ENCODE measurements at regions not wholly inside any gene's neighbourhood (a gene's known extent, or its start where the extent isn't known, plus 50 kb on each side); places are given as distances from the start of the nearest gene placed in this dataset.

DNA sequence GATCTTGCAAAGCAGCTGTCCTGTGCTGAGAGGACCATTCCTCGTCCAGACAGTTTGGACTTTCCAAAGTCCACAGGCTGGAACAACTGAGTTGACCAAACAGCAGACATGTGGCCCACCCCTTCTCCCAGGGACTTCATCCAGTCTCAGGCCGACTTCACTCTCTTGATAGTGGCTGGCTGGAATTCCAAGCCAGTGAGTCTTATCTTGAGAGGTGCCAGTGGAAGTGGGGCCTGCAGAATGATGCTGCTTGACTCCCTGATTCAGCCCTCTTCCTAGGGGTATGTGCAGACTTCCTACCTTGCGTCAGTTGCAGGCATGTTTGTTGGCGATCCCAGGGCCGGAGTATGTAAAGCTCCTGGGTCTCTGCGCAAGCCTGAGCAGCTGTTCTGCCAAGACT lies 131.4 kb upstream of the TSLP start:
- ChIA-PET CTCF (no interaction called here), POLR2A (no interaction called here)
- Mint-ChIP-seq H3K36me3 (ENCODE audit: low read depth) (no peaks in the 10 kb centered on the region), H3K4me3 (no peak overlapping the region), H3K27ac (no peak overlapping the region), H3K27me3 (ENCODE audit: low read depth) (no peaks in the 10 kb centered on the region), H3K9me3 (ENCODE audit: insufficient read depth) (no peaks in the 10 kb centered on the region), H3K4me1 (ENCODE audit: low read depth) (no peaks in the 10 kb centered on the region)
- DNase-seq (no peak), ATAC-seq (no peak)

DNA sequence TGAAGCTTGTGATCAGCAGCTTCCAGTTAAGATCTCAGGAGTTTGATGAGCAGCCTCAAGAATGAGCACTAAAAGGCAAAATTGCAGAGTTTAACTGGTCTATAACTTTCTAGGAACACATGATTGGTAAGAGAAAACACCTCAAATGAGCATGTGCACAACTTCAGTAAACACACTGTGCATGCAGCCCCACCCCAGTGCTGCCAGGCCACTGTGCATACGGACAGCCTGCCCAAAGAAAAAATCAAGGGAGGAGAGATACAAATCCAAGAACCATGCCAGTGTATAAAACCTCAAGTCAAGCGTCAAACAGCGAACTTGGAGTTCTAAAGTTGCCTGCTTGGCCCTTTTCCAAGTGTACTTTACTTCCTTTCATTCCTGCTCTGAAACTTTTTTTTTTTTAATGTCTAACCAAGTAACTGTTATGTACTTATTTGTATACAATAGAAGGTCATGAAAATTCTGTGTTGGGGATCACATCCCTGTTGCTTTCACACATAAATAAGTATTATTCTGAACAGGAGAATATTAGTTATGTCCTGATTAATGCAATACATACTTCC lies 125.6 kb upstream of the TSLP start:
- ATAC-seq (no peak), DNase-seq (no peak)
- H3K9me3 Mint-ChIP-seq (ENCODE audit: insufficient read depth) = no peaks in the 10 kb centered on the region
- ChIA-PET CTCF (no interaction called here), POLR2A (no interaction called here)
- no peaks in the 10 kb centered on the region for H3K27me3 Mint-ChIP-seq (ENCODE audit: low read depth)
- no peaks in the 10 kb centered on the region for H3K4me1 Mint-ChIP-seq (ENCODE audit: low read depth)
- no peak overlapping the region for H3K4me3 Mint-ChIP-seq
- no peaks in the 10 kb centered on the region for H3K36me3 Mint-ChIP-seq (ENCODE audit: low read depth)
- no peak overlapping the region for H3K27ac Mint-ChIP-seq

DNA sequence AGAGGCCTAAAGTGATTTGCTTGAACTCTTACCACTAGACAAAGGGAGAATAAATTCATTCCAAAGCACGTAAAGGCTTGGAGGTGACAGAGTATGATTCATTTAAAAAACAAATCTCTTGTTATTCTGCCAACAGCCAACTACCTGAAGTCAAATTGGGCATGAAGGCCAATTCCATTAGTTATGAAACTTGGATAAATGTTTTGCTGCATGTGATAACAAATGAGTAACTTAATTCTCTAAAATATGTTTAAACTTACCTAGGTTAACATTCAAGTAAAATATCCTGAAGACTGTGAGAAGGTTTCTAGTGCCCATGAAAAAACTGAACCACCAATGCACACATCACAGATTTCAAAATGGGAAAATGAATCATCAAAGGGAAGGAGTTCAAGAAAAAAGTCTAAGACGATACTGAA lies 120.1 kb upstream of the TSLP start:
- Mint-ChIP-seq H3K36me3 (ENCODE audit: low read depth) (no peaks in the 10 kb centered on the region), H3K27ac (no peak overlapping the region), H3K4me3 (no peak overlapping the region), H3K27me3 (ENCODE audit: low read depth) (no peaks in the 10 kb centered on the region), H3K9me3 (ENCODE audit: insufficient read depth) (no peaks in the 10 kb centered on the region), H3K4me1 (ENCODE audit: low read depth) (no peaks in the 10 kb centered on the region)
- DNase-seq (no peak), ATAC-seq (no peak)
- ChIA-PET CTCF (no interaction called here), POLR2A (no interaction called here)

DNA sequence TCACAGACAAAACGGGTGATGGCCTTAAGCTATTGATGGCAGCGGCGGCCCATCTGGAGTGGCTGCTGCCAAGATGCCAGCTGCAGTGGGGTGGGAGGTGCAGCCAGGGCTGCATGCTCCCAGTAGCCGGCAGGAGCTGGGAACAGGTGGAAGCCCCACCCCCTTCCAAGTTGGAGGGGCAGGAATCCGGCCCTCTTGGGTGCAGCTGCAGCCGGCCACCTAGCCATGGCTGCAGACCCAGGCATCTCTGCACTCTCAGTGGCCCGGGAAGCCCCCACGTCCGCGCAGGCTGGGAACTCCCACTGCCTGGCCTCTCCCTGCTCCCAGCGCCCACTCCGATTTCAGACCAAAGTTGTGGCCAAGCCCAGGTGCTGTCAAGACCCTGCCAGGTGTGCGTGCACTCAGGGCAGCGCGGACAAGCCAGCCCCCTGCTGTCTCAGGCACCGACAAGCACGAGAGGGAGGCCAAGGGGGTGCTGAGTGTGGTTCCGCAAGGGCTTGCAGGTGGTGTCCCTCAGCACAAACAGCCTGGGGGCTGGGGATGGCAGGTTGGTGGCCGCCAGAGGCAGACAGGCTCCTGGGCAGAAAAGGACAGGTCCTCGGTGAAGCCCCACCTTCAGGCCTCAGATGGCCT lies 115.1 kb upstream of the TSLP start:
- POLR2A ChIA-PET = no interaction called here
- H3K36me3 Mint-ChIP-seq (ENCODE audit: low read depth) = no peaks in the 10 kb centered on the region
- H3K4me1 Mint-ChIP-seq (ENCODE audit: low read depth) = no peaks in the 10 kb centered on the region
- CTCF ChIA-PET = no interaction called here
- no peaks in the 10 kb centered on the region for H3K27me3 Mint-ChIP-seq (ENCODE audit: low read depth)
- H3K4me3 Mint-ChIP-seq = no peak overlapping the region
- H3K27ac Mint-ChIP-seq = no peak overlapping the region
- DNase-seq = no peak
- ATAC-seq = no peak
- no peaks in the 10 kb centered on the region for H3K9me3 Mint-ChIP-seq (ENCODE audit: insufficient read depth)

DNA sequence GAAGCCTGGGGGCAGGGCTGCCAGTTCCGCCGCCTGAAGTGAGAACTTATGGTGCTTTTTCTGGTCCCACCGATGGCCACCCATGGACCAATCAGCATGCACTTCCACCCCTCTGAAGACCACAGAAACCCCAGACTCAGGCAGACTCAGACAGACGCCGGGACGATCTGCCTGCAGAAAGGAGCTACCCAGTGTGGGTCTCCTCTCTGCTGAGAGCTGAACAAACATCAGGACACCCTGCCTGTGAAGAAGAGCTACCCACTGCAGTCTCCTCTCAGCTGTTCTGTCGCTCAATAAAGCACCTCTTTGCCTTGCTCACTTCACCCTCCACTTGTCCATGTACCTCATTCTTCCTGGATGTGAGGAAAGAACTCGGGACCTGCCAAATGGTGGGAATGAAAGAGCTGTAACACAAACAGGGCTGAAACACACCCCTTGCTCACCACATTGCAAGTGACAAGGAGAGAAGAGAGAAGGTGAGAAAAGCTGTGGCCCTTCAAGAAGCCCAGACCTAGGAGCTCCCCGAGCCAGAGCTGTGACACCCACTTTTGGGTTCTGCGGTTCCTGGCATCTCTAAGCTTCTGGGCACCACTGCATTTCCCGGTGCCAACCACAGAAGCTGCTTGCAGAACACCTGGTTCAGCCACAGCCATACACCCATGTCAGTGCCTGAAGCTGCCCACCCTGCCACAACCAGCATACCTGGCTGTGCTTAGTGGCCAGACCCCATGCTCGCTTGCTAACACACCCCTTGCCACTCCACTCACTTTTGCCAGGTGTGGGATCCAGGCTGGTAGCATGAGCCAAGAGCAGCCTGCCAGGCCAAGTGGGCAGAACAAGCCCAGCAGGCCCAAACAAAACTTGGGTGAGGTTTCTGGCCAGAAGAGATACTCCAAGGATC lies 114.3 kb upstream of the TSLP start:
- CTCF ChIA-PET = no interaction called here
- no peak overlapping the region for H3K4me3 Mint-ChIP-seq
- DNase-seq (no peak), ATAC-seq (no peak)
- no peaks in the 10 kb centered on the region for H3K27me3 Mint-ChIP-seq (ENCODE audit: low read depth)
- H3K4me1 Mint-ChIP-seq (ENCODE audit: low read depth) = no peaks in the 10 kb centered on the region
- no peaks in the 10 kb centered on the region for H3K36me3 Mint-ChIP-seq (ENCODE audit: low read depth)
- no peak overlapping the region for H3K27ac Mint-ChIP-seq
- no peaks in the 10 kb centered on the region for H3K9me3 Mint-ChIP-seq (ENCODE audit: insufficient read depth)
- POLR2A ChIA-PET = no interaction called here

DNA sequence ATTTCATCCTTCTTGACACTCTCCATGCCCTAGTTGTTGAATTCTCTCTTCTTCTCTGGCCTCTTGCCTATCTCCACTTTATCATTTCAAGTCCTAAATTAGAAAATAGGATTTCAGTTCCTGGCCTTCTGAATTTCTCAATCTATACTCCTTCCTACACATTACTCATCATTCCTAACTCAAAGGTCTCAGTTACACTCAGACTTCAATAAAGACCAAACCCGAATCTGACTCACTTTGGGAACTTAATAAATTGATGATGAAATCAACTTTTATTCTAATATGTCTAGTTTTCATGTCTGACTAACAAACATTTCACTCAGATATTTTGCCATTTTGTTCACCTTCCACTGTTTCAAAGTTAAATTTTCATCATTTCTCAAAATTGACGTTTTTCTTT lies 113.6 kb upstream of the TSLP start:
- H3K4me1 Mint-ChIP-seq (ENCODE audit: low read depth) = no peaks in the 10 kb centered on the region
- H3K4me3 Mint-ChIP-seq = no peak overlapping the region
- ATAC-seq (no peak), DNase-seq (no peak)
- no peak overlapping the region for H3K27ac Mint-ChIP-seq
- ChIA-PET CTCF (no interaction called here), POLR2A (no interaction called here)
- no peaks in the 10 kb centered on the region for H3K27me3 Mint-ChIP-seq (ENCODE audit: low read depth)
- no peaks in the 10 kb centered on the region for H3K9me3 Mint-ChIP-seq (ENCODE audit: insufficient read depth)
- H3K36me3 Mint-ChIP-seq (ENCODE audit: low read depth) = no peaks in the 10 kb centered on the region

DNA sequence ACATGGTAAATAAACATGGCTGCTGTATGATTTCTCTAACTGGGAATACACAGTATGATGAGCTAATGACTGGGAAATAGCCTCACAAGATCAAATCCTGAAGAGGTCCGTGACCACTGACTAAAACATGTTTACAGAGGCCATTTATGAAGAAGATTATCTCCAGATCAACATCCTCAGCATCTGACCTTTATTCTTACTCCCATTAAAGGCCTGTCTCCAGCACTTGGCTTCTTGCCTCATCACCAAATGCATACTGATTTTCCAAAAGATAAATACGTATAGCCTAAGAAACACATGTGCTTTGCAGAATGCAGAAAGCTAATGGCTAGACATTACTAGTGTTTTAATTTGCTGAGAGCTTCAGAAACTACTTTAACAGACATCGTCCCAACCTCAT lies 108.0 kb upstream of the TSLP start:
- ChIA-PET CTCF (no interaction called here), POLR2A (no interaction called here)
- no peak overlapping the region for H3K27ac Mint-ChIP-seq
- H3K4me1 Mint-ChIP-seq (ENCODE audit: low read depth) = no peaks in the 10 kb centered on the region
- no peaks in the 10 kb centered on the region for H3K36me3 Mint-ChIP-seq (ENCODE audit: low read depth)
- H3K4me3 Mint-ChIP-seq = no peak overlapping the region
- DNase-seq (no peak), ATAC-seq (no peak)
- no peaks in the 10 kb centered on the region for H3K9me3 Mint-ChIP-seq (ENCODE audit: insufficient read depth)
- H3K27me3 Mint-ChIP-seq (ENCODE audit: low read depth) = no peaks in the 10 kb centered on the region

DNA sequence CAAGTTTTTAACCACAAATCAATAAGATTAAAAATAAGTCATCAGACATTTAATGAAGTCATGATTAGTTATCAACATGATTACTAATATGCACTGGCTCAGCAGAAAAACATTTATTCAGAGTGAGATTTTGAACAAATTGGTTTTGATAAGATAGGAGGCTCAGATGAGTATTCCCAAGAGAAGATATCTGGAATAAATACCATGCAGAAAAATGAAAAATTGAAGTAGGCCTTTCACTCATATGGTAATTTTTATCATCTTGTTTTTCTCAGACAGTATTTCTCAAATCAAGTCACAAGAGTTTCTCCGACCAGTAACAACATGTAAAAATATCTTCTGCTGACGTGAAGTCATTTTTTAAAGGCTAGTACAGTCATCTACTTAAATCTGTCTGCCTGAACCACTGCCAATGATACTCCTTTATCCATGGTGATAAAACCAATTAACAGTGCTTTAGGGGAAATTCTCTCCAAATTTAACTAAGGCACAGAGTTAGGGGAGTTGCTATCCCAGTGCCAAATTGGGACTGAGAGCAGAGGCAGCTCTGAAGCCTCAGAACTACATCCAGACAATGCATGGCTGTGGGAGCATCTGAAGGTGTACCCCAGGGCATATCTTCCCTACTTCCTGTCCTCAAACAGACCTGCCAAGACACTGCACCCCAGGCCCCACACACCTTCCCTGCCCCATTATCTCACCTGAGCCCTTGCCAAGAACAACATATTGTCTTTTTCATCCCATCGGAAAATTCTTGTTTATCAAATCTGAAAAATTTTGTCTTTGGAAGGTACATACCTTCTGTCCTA lies 105.5 kb upstream of the TSLP start:
- Mint-ChIP-seq H3K27ac (no peak overlapping the region), H3K4me3 (no peak overlapping the region), H3K9me3 (ENCODE audit: insufficient read depth) (no peaks in the 10 kb centered on the region), H3K4me1 (ENCODE audit: low read depth) (no peaks in the 10 kb centered on the region), H3K36me3 (ENCODE audit: low read depth) (no peaks in the 10 kb centered on the region), H3K27me3 (ENCODE audit: low read depth) (no peaks in the 10 kb centered on the region)
- POLR2A ChIA-PET = no interaction called here
- ATAC-seq (no peak), DNase-seq (no peak)
- CTCF ChIA-PET = no interaction called here

DNA sequence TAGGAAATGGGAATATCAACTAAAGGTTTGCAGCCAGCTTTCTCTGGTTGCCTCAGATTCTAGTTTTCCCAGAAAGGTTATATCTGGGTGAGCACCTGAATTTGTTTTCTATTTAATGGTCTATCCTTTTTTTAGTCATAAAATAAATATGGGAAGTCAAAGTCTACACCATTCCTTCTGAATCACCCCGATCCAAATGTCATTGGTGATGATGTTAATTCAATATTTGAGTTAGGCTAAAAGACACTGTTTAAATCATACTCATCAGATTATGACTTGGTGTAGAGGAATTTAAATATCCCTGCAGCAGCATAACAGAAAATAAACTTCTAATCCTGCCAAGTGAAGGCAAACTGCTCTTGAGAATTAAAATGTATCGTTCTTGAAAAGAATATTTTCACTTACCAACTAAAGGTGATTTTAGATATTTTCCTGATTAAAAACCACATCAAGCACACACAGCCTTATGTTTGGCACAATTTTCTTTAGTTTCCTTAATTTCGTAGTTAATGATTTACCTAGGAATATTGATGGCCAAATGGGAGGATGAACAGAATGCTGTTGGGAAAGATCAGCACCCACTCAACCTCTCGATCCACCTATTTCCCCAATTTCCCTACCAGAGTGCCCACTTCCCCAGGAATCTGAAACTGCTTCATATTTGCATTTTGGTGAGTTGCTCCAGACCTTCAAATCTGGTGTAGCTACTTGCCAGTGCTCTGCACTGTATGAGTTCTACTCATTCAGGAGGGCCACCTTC lies 103.1 kb upstream of the TSLP start:
- H3K36me3 Mint-ChIP-seq (ENCODE audit: low read depth) = no peaks in the 10 kb centered on the region
- no peak for DNase-seq
- CTCF ChIA-PET = no interaction called here
- POLR2A ChIA-PET = no interaction called here
- no peak for ATAC-seq
- H3K4me1 Mint-ChIP-seq (ENCODE audit: low read depth) = no peaks in the 10 kb centered on the region
- no peaks in the 10 kb centered on the region for H3K9me3 Mint-ChIP-seq (ENCODE audit: insufficient read depth)
- no peaks in the 10 kb centered on the region for H3K27me3 Mint-ChIP-seq (ENCODE audit: low read depth)
- no peak overlapping the region for H3K4me3 Mint-ChIP-seq
- no peak overlapping the region for H3K27ac Mint-ChIP-seq

DNA sequence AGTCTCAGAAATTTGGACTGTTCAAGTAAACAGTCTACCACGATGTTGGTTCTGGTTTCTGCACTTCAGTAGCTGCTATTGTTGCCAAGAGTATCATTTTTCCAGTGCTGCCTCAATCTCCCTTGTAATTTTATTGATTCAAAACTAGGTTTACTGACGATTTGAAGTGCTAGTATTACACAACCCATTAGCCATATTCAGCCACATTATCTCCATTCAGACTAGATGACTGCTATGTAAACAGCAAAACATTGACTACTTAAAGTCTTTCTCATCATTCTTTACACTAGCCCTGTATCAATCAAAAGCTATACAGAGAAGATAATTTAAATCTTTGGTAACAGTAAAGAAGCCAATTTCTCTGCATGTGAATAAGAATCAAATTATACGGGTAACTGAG lies 102.0 kb upstream of the TSLP start:
- no peak overlapping the region for H3K4me3 Mint-ChIP-seq
- DNase-seq (no peak), ATAC-seq (no peak)
- CTCF ChIA-PET = no interaction called here
- no peaks in the 10 kb centered on the region for H3K36me3 Mint-ChIP-seq (ENCODE audit: low read depth)
- no peaks in the 10 kb centered on the region for H3K9me3 Mint-ChIP-seq (ENCODE audit: insufficient read depth)
- no peaks in the 10 kb centered on the region for H3K27me3 Mint-ChIP-seq (ENCODE audit: low read depth)
- no peaks in the 10 kb centered on the region for H3K4me1 Mint-ChIP-seq (ENCODE audit: low read depth)
- H3K27ac Mint-ChIP-seq = no peak overlapping the region
- POLR2A ChIA-PET = no interaction called here

DNA sequence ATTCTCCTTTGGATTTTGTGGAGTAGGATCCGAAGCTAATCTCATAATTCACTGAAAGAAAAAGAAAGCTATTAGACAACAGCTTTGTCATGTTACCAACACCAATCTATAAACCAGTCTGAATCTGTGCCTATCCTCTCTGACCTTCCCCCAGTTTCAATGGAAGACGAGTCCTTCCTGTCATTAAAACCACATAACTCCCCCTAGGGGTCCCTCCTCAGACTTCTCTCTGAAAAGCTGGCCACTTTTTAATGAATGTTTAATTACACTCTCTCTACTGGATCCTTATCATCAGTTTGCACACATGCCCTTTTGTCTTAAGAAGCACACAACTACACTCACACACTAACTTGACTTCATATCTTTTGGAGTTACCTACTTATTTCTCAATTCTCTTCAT lies 98.0 kb upstream of the TSLP start:
- no peak for ATAC-seq
- Mint-ChIP-seq H3K27me3 (ENCODE audit: low read depth) (no peaks in the 10 kb centered on the region), H3K36me3 (ENCODE audit: low read depth) (no peaks in the 10 kb centered on the region), H3K4me3 (no peak overlapping the region), H3K27ac (no peak overlapping the region), H3K4me1 (ENCODE audit: low read depth) (no peaks in the 10 kb centered on the region), H3K9me3 (ENCODE audit: insufficient read depth) (no peaks in the 10 kb centered on the region)
- ChIA-PET POLR2A (no interaction called here), CTCF (no interaction called here)
- DNase-seq = no peak

DNA sequence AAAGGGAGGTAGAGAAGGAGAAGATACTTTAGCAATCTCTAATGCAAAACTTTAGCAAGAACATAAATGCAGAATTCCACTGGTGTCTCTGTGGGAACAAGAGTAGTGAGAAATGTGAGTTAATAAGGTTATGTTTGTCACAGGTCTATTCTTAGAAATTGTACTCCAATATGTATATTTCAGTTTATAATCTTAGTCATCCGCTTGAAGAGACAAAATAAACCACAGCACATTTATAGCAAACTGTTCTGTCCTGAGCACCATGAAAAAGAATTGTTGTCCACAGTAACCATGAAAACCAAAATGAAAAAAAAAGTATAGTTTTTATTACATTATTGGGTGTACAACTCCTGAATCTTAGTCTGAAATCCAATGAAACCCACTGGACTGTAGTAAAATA lies 93.6 kb upstream of the TSLP start:
- ATAC-seq (no peak), DNase-seq (no peak)
- Mint-ChIP-seq H3K4me3 (no peak overlapping the region), H3K27ac (no peak overlapping the region), H3K27me3 (ENCODE audit: low read depth) (no peaks in the 10 kb centered on the region), H3K9me3 (ENCODE audit: insufficient read depth) (no peaks in the 10 kb centered on the region), H3K36me3 (ENCODE audit: low read depth) (no peaks in the 10 kb centered on the region), H3K4me1 (ENCODE audit: low read depth) (no peaks in the 10 kb centered on the region)
- ChIA-PET POLR2A (no interaction called here), CTCF (no interaction called here)
